SK-N-SH (cell line): ENCODE measurements at regions not wholly inside any gene's neighbourhood (a gene's known extent, or its start where the extent isn't known, plus 50 kb on each side); places are given as distances from the start of the nearest gene placed in this dataset.

Experiments used
- CTCF ChIA-PET: fragments of 300-600, 350-600 bp; formaldehyde crosslinking; extraction: SDS; loops from one replicate; lab custom pipeline; 2021; lab: Yijun Ruan, JAX
- POLR2A ChIA-PET: fragments of 350-600 bp; sonication (Branson Sonifier 250); formaldehyde crosslinking; extraction: SDS; loops from one replicate; lab custom pipeline; 2020; ENCODE audit warnings: antibody characterized with exemption, inconsistent platforms; lab: Yijun Ruan, JAX
- DNase-seq: peaks from one replicate; pipeline ENCODE4 v3.0.0; 2012
- H2AFZ ChIP-seq: fragments of 200-600 bp; sonication (generic); 2 replicates; pipeline ENCODE4 v1.8.1; 2016; ENCODE audit warnings: antibody characterized with exemption, mild to moderate bottlenecking, low read depth
- H3F3A ChIP-seq: fragments of 200-600 bp; sonication (generic); replicated peaks from 2 replicates; pipeline ENCODE3; 2016; ENCODE audit warnings: antibody characterized with exemption, mild to moderate bottlenecking; ENCODE audit not compliant: insufficient read depth
- H3K27ac ChIP-seq, 2 experiments: fragments of 200-500 bp in 1 of 2; fragments of 200-600 bp in 1 of 2; sonication (Bioruptor generic) in 1 of 2; sonication (generic), shearing (Covaris generic) in 1 of 2; 2 replicates each; pipeline versions ENCODE4 v1.5.1 to v1.6.1; 2014 to 2016; ENCODE audit warnings: low read depth in 2 of 2, inconsistent platforms in 1 of 2, low read length in 1 of 2, mild to moderate bottlenecking in 1 of 2, mixed read lengths in 1 of 2
- H3K27me3 ChIP-seq: fragments of 200-600 bp; sonication (generic), shearing (Covaris generic); 2 replicates; pipeline ENCODE4 v1.6.1; 2016; ENCODE audit warnings: mixed run types; ENCODE audit not compliant: insufficient read depth
- H3K36me3 ChIP-seq, 2 experiments: fragments of 200-500 bp in 1 of 2; fragments of 200-600 bp in 1 of 2; sonication (Bioruptor generic) in 1 of 2; sonication (generic) in 1 of 2; replicated peaks in 1 of 2; 2 replicates each; pipeline versions ENCODE3 to v1.5.1; 2014 to 2016; ENCODE audit warnings: low read length in 1 of 2, mild to moderate bottlenecking in 1 of 2; ENCODE audit not compliant: insufficient read depth in 2 of 2, control insufficient read depth in 1 of 2
- H3K4me1 ChIP-seq, 2 experiments: fragments of 200-500 bp in 1 of 2; fragments of 200-600 bp in 1 of 2; sonication (Bioruptor generic) in 1 of 2; sonication (generic), shearing (Covaris generic) in 1 of 2; 2 replicates each; pipeline versions ENCODE4 v1.5.1 to v1.6.1; 2014 to 2016; ENCODE audit warnings: low read depth in 1 of 2, low read length in 1 of 2, mixed run types in 1 of 2; ENCODE audit not compliant: insufficient read depth in 2 of 2, control insufficient read depth in 1 of 2
- H3K4me2 ChIP-seq: fragments of 200-600 bp; sonication (generic), shearing (Covaris generic); 2 replicates; pipeline ENCODE4 v1.6.1; 2017; ENCODE audit warnings: mixed run types
- H3K4me3 ChIP-seq, 2 experiments: fragments of 200-500 bp in 1 of 2; fragments of 200-600 bp in 1 of 2; sonication (Bioruptor generic) in 1 of 2; sonication (generic), shearing (Covaris generic) in 1 of 2; 2 replicates each; pipeline versions ENCODE4 v1.5.1 to v1.8.1; 2014 to 2016; ENCODE audit warnings: low read depth in 2 of 2, inconsistent platforms in 1 of 2, low read length in 1 of 2, mild to moderate bottlenecking in 1 of 2, mixed read lengths in 1 of 2, moderate library complexity in 1 of 2
- H3K79me2 ChIP-seq: fragments of 200-600 bp; sonication (generic); 2 replicates; pipeline ENCODE4 v1.8.1; 2017; ENCODE audit warnings: mild to moderate bottlenecking; ENCODE audit not compliant: insufficient read depth
- H3K9ac ChIP-seq: fragments of 200-600 bp; sonication (generic); 2 replicates; pipeline ENCODE4 v1.6.1; 2017; ENCODE audit warnings: mixed run types
- H3K9me2 ChIP-seq: fragments of 200-600 bp; sonication (generic); 2 replicates; pipeline ENCODE4 v1.6.1; 2017; ENCODE audit warnings: mixed run types
- H3K9me3 ChIP-seq: fragments of 200-600 bp; sonication (generic); 2 replicates; pipeline ENCODE4 v1.6.1; 2017; ENCODE audit warnings: mixed run types, mild to moderate bottlenecking, moderate library complexity
- H4K20me1 ChIP-seq: fragments of 200-600 bp; sonication (generic); 2 replicates; pipeline ENCODE4 v1.6.1; 2017; ENCODE audit warnings: mild to moderate bottlenecking, mixed run types; ENCODE audit not compliant: insufficient read depth
- CHD2 ChIP-seq: fragments of 150-350 bp; IDR thresholded peaks from 2 replicates; pipeline ENCODE4 v1.6.1; 2018; ENCODE audit warnings: low read length; ENCODE audit not compliant: partially characterized antibody
- FOSL2 ChIP-seq: IDR thresholded peaks from 2 replicates; pipeline ENCODE4 v1.4.0; 2012; ENCODE audit warnings: low read depth, mild to moderate bottlenecking, moderate library complexity, borderline replicate concordance
- GATA2 ChIP-seq: sonication (generic); formaldehyde crosslinking; IDR thresholded peaks from 2 replicates; pipeline ENCODE4 v1.5.0; 2020; ENCODE audit warnings: mild to moderate bottlenecking, missing genetic modification reagents
- JUND ChIP-seq: IDR thresholded peaks from 2 replicates; pipeline ENCODE4 v1.4.0; 2012
- NRF1 ChIP-seq: IDR thresholded peaks from 2 replicates; pipeline ENCODE4 v1.6.1; 2012; ENCODE audit warnings: low read depth, mild to moderate bottlenecking, low read length
- PBX3 ChIP-seq: IDR thresholded peaks from 2 replicates; pipeline ENCODE4; 2012
- RCOR1 ChIP-seq: fragments of 150-350 bp; IDR thresholded peaks from 2 replicates; pipeline ENCODE4 v1.6.1; 2017; ENCODE audit warnings: antibody characterized with exemption, low read length
- REST ChIP-seq: IDR thresholded peaks from 2 replicates; pipeline ENCODE4 v1.6.1; 2012; ENCODE audit warnings: mild to moderate bottlenecking, low read depth, low read length, moderate library complexity
- RFX5 ChIP-seq: IDR thresholded peaks from 2 replicates; pipeline ENCODE4 v1.6.1; 2012; ENCODE audit warnings: mild to moderate bottlenecking, improper control_type of control experiment, low read length
- SIN3A ChIP-seq: IDR thresholded peaks from 2 replicates; pipeline ENCODE4 v1.6.1; 2012; ENCODE audit warnings: low read depth, mild to moderate bottlenecking, low read length, moderate library complexity, borderline replicate concordance
- TAF1 ChIP-seq: IDR thresholded peaks from 2 replicates; pipeline ENCODE4 v1.6.1; 2012; ENCODE audit warnings: low read depth, mild to moderate bottlenecking, low read length, moderate library complexity, borderline replicate concordance
- TCF12 ChIP-seq: IDR thresholded peaks from 2 replicates; pipeline ENCODE4 v1.4.0; 2012
- TEAD4 ChIP-seq: IDR thresholded peaks from 2 replicates; pipeline ENCODE4 v1.4.0; 2012; ENCODE audit warnings: mild to moderate bottlenecking, borderline replicate concordance; ENCODE audit not compliant: insufficient read depth
- USF1 ChIP-seq: IDR thresholded peaks from 2 replicates; pipeline ENCODE4 v1.4.0; 2012; ENCODE audit warnings: low read depth, borderline replicate concordance
- YY1 ChIP-seq: IDR thresholded peaks from 2 replicates; pipeline ENCODE4 v1.4.0; 2012; ENCODE audit warnings: low read depth, mild to moderate bottlenecking
- ZBTB33 ChIP-seq: IDR thresholded peaks from 2 replicates; pipeline ENCODE4 v1.4.0; 2012; ENCODE audit warnings: low read depth, borderline replicate concordance
- WGBS: methylation state at CpG from one replicate; pipeline ENCODE4 v1.1.6; 2017; ENCODE audit warnings: low lambda C conversion rate; 5-methylcytosine and 5-hydroxymethylcytosine counted together
- TF ChIP-seq, protein P1 (sequence below): fragments of 150-350 bp; IDR thresholded peaks from 2 replicates; pipeline ENCODE4 v1.6.1; 2016; ENCODE audit warnings: mild to moderate bottlenecking, low read depth, low read length

- no peak overlapping the region for H3K4me3 ChIP-seq
- H3K79me2 ChIP-seq: no peaks in the 10 kb centered on the region
- H3K27me3 ChIP-seq: no peaks in the 10 kb centered on the region
- no peak for DNase-seq
- H3F3A ChIP-seq: no peaks in the 10 kb centered on the region
- H3K9ac ChIP-seq: no peak overlapping the region
- H3K9me2 ChIP-seq: no peaks in the 10 kb centered on the region
- TF ChIP-seq YY1 (no peak), JUND (no peak), GATA2 (CRISPR knock-in tag) (no peak), ZBTB33 (no peak), NRF1 (no peak), RCOR1 (no peak), USF1 (no peak), PBX3 (no peak), TEAD4 (no peak), SIN3A (no peak)
- TF ChIP-seq, protein P1, sequence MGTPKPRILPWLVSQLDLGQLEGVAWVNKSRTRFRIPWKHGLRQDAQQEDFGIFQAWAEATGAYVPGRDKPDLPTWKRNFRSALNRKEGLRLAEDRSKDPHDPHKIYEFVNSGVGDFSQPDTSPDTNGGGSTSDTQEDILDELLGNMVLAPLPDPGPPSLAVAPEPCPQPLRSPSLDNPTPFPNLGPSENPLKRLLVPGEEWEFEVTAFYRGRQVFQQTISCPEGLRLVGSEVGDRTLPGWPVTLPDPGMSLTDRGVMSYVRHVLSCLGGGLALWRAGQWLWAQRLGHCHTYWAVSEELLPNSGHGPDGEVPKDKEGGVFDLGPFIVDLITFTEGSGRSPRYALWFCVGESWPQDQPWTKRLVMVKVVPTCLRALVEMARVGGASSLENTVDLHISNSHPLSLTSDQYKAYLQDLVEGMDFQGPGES: no peak
- H3K9me3 ChIP-seq: no peaks in the 10 kb centered on the region
- H3K27ac ChIP-seq: no peak overlapping the region; a peak in 1 of 4 replicates
- H3K36me3 ChIP-seq: no peaks in the 10 kb centered on the region
- WGBS: 16% methylated on average over 4 of the region's 4 CpGs
- H2AFZ ChIP-seq: no peak overlapping the region
- ChIA-PET CTCF (no interaction called here), POLR2A (no interaction called here)
- no peak overlapping the region for H3K4me2 ChIP-seq
- H3K4me1 ChIP-seq: peaks cover 0 to 3% of the 10 kb centered on the region in 2 experiments; a peak in 1 of 4 replicates
- no peaks in the 10 kb centered on the region for H4K20me1 ChIP-seq
Observed at GRCh38 chr10:130637089-130637676, 501.0 kb downstream of the GLRX3 start.

DNA sequence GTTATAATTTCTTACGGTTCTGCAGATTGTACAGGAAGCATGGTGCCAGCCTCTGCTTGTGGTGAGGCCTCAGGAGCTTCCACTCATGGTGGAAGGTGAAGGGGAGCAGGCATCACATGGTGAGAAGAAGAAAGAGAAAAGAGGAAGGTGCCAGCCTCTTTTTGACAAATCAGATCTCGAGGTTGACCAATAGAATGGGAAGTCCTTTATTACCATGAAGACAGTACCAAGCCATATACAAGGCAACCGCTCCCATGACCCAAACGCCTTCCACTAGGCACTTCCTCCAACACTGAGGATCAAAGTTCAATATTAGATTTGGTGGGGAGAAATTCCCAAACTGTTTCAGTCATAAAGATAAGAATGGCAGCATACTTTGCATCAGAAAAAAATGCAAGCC lies 502.8 kb downstream of the GLRX3 start:
- WGBS: 21% methylated on average over 4 of the region's 4 CpGs
- CTCF ChIA-PET: no interaction called here
- POLR2A ChIA-PET: no interaction called here

More for the DNA sequence above, 502.8 kb downstream of the GLRX3 start:
- H3K36me3 ChIP-seq: no peaks in the 10 kb centered on the region
- no peaks in the 10 kb centered on the region for H3K27me3 ChIP-seq
- no peaks in the 10 kb centered on the region for H3K9me3 ChIP-seq
- no peaks in the 10 kb centered on the region for H3F3A ChIP-seq
- TF ChIP-seq TCF12 (no peak), RCOR1 (no peak), RFX5 (no peak), TAF1 (no peak), TEAD4 (no peak), FOSL2 (no peak), CHD2 (no peak), NRF1 (no peak), REST (no peak)
- TF ChIP-seq, protein P1: no peak
- H4K20me1 ChIP-seq: no peaks in the 10 kb centered on the region
- H3K9me2 ChIP-seq: no peaks in the 10 kb centered on the region
- no peaks in the 10 kb centered on the region; a peak in 1 of 4 replicates for H3K4me1 ChIP-seq
- H3K4me2 ChIP-seq: no peak overlapping the region
- DNase-seq: no peak
- no peak overlapping the region for H2AFZ ChIP-seq
- no peak overlapping the region for H3K27ac ChIP-seq
- no peak overlapping the region for H3K4me3 ChIP-seq
- no peak overlapping the region for H3K9ac ChIP-seq
- H3K79me2 ChIP-seq: no peaks in the 10 kb centered on the region
